ENCODE measurements at regions not wholly inside any gene's neighbourhood (a gene's known extent, or its start where the extent isn't known, plus 50 kb on each side); places are given as distances from the start of the nearest gene placed in this dataset.

- TF ChIP-seq CTCF (IDR thresholded peaks at IDR 0.05; ENCODE audit: low read depth, low read length, missing input control) (no peak), SP1 (IDR thresholded peaks at IDR 0.05) (no peak), HNF4A (conservative IDR thresholded peaks at IDR 0.05) (no peak), HNF4G (IDR thresholded peaks at IDR 0.05) (no peak), REST (IDR thresholded peaks at IDR 0.05) (no peak), GABPA (IDR thresholded peaks at IDR 0.05 in 1 of 2, conservative IDR thresholded peaks at IDR 0.05 in 1 of 2) (no peak), ZBTB33 (IDR thresholded peaks at IDR 0.05) (no peak)
Observed at GRCh38 chr11:119935349-119935925, 202.5 kb downstream of the TRIM29 start.

Data from liver (tissue), 3 donors.